Endothelial cell of umbilical vein (primary cell): ENCODE measurements at regions not wholly inside any gene's neighbourhood (a gene's known extent, or its start where the extent isn't known, plus 50 kb on each side); places are given as distances from the start of the nearest gene placed in this dataset.

Experiments
- BruUV-seq: library from RNA; stranded (reverse); fragments of 400-500 nt; replicated peaks from 2 replicates; lab custom pipeline; 2021; lab: Mats Ljungman, UMichigan
- CTCF ChIA-PET: fragments of 300-600, 350-600 bp; sonication (Branson Sonifier 250); formaldehyde crosslinking; loops from one replicate; lab custom pipeline; 2021; ENCODE audit warnings: antibody characterized with exemption, inconsistent platforms; lab: Charles Lee
- POLR2A ChIA-PET: fragments of 300-600, 350-600 bp; sonication (Branson Sonifier 250); formaldehyde crosslinking; loops from one replicate; lab custom pipeline; 2021; ENCODE audit warnings: antibody characterized with exemption, inconsistent platforms; lab: Charles Lee
- DNase-seq: peaks from one replicate; pipeline ENCODE4 v3.0.0-alpha.2; 2011; ENCODE audit warnings: low read depth, low spot score
- FAIRE-seq: peaks from 2 replicates; lab custom pipeline; 2011; peaks lifted over from hg19 to GRCh38; lab: Jason Lieb, UNC
- H2AFZ ChIP-seq: 2 replicates; pipeline ENCODE4 v1.6.0; 2012; ENCODE audit warnings: low read depth, low read length, control low read depth, inconsistent platforms
- H3K27ac ChIP-seq: 2 replicates; pipeline ENCODE4 v1.5.1; 2011; ENCODE audit warnings: low read depth, mild to moderate bottlenecking, control low read depth, low read length, moderate library complexity; ENCODE audit not compliant: insufficient read depth
- H3K27me3 ChIP-seq, 2 experiments: 2 replicates each; pipeline versions ENCODE4 v1.6.0 to v1.6.1; 2011; ENCODE audit warnings: low read length in 2 of 2, mixed read lengths in 1 of 2; ENCODE audit not compliant: control insufficient read depth in 2 of 2, insufficient read depth in 2 of 2
- H3K36me3 ChIP-seq, 2 experiments: 2 replicates in 1 of 2; 3 replicates in 1 of 2; pipeline ENCODE4 v1.5.1; 2011; ENCODE audit warnings: low read length in 2 of 2, mild to moderate bottlenecking in 1 of 2, moderate library complexity in 1 of 2; ENCODE audit not compliant: control insufficient read depth in 2 of 2, insufficient read depth in 2 of 2; ENCODE audit errors: extremely low read depth in 1 of 2
- H3K4me1 ChIP-seq: 3 replicates; pipeline ENCODE4 v1.5.1; 2011; ENCODE audit warnings: mild to moderate bottlenecking, low read length; ENCODE audit not compliant: control insufficient read depth, insufficient read depth; ENCODE audit errors: extremely low read depth
- H3K4me2 ChIP-seq: 2 replicates; pipeline ENCODE4 v1.6.1; 2011; ENCODE audit warnings: low read length, control low read depth, mixed read lengths; ENCODE audit not compliant: insufficient read depth
- H3K4me3 ChIP-seq, 3 experiments: fragments of 200-600 bp in 1 of 3; sonication (generic), shearing (Covaris generic) in 1 of 3; replicated peaks in 1 of 3; 2 replicates each; pipeline ENCODE4 v1.5.1; 2011 to 2016; ENCODE audit warnings: control low read depth in 3 of 3, low read length in 3 of 3, mild to moderate bottlenecking in 2 of 3, inconsistent platforms in 1 of 3, low read depth in 1 of 3, moderate library complexity in 1 of 3; ENCODE audit not compliant: insufficient read depth in 1 of 3
- H3K79me2 ChIP-seq: 2 replicates; pipeline ENCODE4 v1.6.0; 2012; ENCODE audit warnings: low read length, inconsistent platforms; ENCODE audit not compliant: control insufficient read depth, insufficient read depth
- H3K9ac ChIP-seq: replicated peaks from 2 replicates; pipeline ENCODE3; 2011; ENCODE audit warnings: low read length, control low read depth; ENCODE audit not compliant: insufficient read depth; ENCODE audit errors: extremely low read depth
- H3K9me1 ChIP-seq: replicated peaks from 3 replicates; pipeline ENCODE4 v1.6.0; 2011; ENCODE audit warnings: mild to moderate bottlenecking, low read length; ENCODE audit not compliant: control insufficient read depth, insufficient read depth; ENCODE audit errors: extremely low read depth
- H3K9me3 ChIP-seq: replicated peaks from 2 replicates; pipeline ENCODE4 v1.5.1; 2012; ENCODE audit warnings: low read length, inconsistent platforms; ENCODE audit not compliant: control insufficient read depth, insufficient read depth
- H4K20me1 ChIP-seq: replicated peaks from 2 replicates; pipeline ENCODE3; 2011; ENCODE audit warnings: mild to moderate bottlenecking, low read length; ENCODE audit not compliant: control insufficient read depth, insufficient read depth; ENCODE audit errors: extremely low read depth
- CTCF ChIP-seq, 2 donors: IDR thresholded peaks; 1 replicate in 1 of 2; 2 replicates in 1 of 2; pipeline ENCODE4 v1.5.1; 2011; ENCODE audit warnings: low read length in 2 of 2, mild to moderate bottlenecking in 2 of 2, moderate library complexity in 2 of 2, control low read depth in 1 of 2, inconsistent platforms in 1 of 2, low read depth in 1 of 2; ENCODE audit not compliant: insufficient read depth in 1 of 2; ENCODE audit errors: extremely low read depth in 1 of 2
- EZH2 ChIP-seq: IDR thresholded peaks from 2 replicates; pipeline ENCODE4 v1.6.1; 2012; ENCODE audit warnings: borderline replicate concordance, low read depth, mild to moderate bottlenecking, moderate library complexity, low read length, inconsistent platforms; ENCODE audit not compliant: severe bottlenecking
- FOS ChIP-seq: IDR thresholded peaks from 2 replicates; pipeline ENCODE4 v1.6.1; 2011; ENCODE audit warnings: mild to moderate bottlenecking, low read length, moderate library complexity, borderline replicate concordance; ENCODE audit not compliant: insufficient read depth
- GATA2 ChIP-seq: IDR thresholded peaks from 2 replicates; pipeline ENCODE4 v1.7.0; 2011; ENCODE audit warnings: low read depth, mild to moderate bottlenecking, moderate library complexity, mixed read lengths, low read length; ENCODE audit not compliant: insufficient read length, insufficient read depth
- JUN ChIP-seq: IDR thresholded peaks from 2 replicates; pipeline ENCODE4 v1.6.1; 2011; ENCODE audit warnings: borderline replicate concordance, low read depth; ENCODE audit not compliant: insufficient read length, insufficient read depth
- MAX ChIP-seq: IDR thresholded peaks from 2 replicates; pipeline ENCODE4 v1.6.1; 2011; ENCODE audit not compliant: insufficient read depth, insufficient read length
- MYC ChIP-seq: IDR thresholded peaks from one replicate; pipeline ENCODE4 v1.6.1; 2011; ENCODE audit warnings: mild to moderate bottlenecking, low read depth, low read length
- POLR2A ChIP-seq: IDR thresholded peaks from 2 replicates; pipeline ENCODE4 v1.6.1; 2012; ENCODE audit warnings: low read depth, mild to moderate bottlenecking, control low read depth, low read length
- POLR2AphosphoS5 ChIP-seq: IDR thresholded peaks from 2 replicates; pipeline ENCODE4 v1.6.1; 2012; ENCODE audit warnings: low read depth, mild to moderate bottlenecking, control low read depth, low read length, moderate library complexity; ENCODE audit not compliant: insufficient read depth
- dilution Hi-C: fragments of 300-500 bp; cut with MboI; formaldehyde crosslinking; loops from one replicate; pipeline ENCODE4 v1.15.0; 2019; ENCODE audit warnings: low sequenced_read_pairs; ENCODE audit not compliant: extremely low pct_ligation_motif_present
- intact Hi-C: fragments of 100-400 bp; cut with micrococcal nuclease; formaldehyde crosslinking; loops from one replicate; pipeline ENCODE4 v1.10.0; 2022

GRCh38 chr4:167550021-167550420 is 315.7 kb upstream of the SPOCK3 start:
- Histone ChIP-seq H2AFZ (no peak overlapping the region), H3K79me2 (no peaks in the 10 kb centered on the region), H3K36me3 (no peaks in the 10 kb centered on the region), H3K4me2 (no peak overlapping the region), H4K20me1 (no peaks in the 10 kb centered on the region), H3K9me3 (no peaks in the 10 kb centered on the region), H3K4me1 (no peaks in the 10 kb centered on the region), H3K9ac (no peak overlapping the region), H3K4me3 (no peak overlapping the region), H3K27ac (no peak overlapping the region), H3K9me1 (no peaks in the 10 kb centered on the region), H3K27me3 (no peaks in the 10 kb centered on the region)
- no peak for FAIRE-seq
- no TSS peak for BruUV-seq
- dilution Hi-C loops: no loop called here
- CTCF ChIA-PET: no interaction called here
- POLR2A ChIA-PET: no interaction called here
- no peak for DNase-seq
- TF ChIP-seq FOS (no peak), CTCF (IDR thresholded peaks at IDR 0.05; ENCODE audit: extremely low read depth in 1 of 2, insufficient read depth in 1 of 2, low read depth in 1 of 2, low read length in 2 of 2) (no peak), EZH2 (no peak), MAX (no peak), JUN (no peak), GATA2 (no peak), MYC (no peak), POLR2A (no peak), POLR2AphosphoS5 (no peak)
- intact Hi-C loops: no loop called here
